NCI-H1105 treated with DMSO at 0.1 percent for 48 hours (cell line): ENCODE measurements at regions not wholly inside any gene's neighbourhood (a gene's known extent, or its start where the extent isn't known, plus 50 kb on each side); places are given as distances from the start of the nearest gene placed in this dataset.

Source experiments
- DNase-seq: peaks from one replicate; lab custom pipeline; 2025; lab: John Stamatoyannopoulos, UW

- no peak for DNase-seq
Measured at GRCh38 chr3:102114264-102114979, 265.1 kb downstream of the NFKBIZ start.

GRCh38 chr3:102122527-102122926, 273.2 kb downstream of the NFKBIZ start:
- no peak for DNase-seq

GRCh38 chr3:102123590-102124190, 274.4 kb downstream of the NFKBIZ start:
- no peak for DNase-seq

- DNase-seq = no peak
Measured at GRCh38 chr3:102124282-102124681, 275.0 kb downstream of the NFKBIZ start.

GRCh38 chr3:102124704-102125103, 275.4 kb downstream of the NFKBIZ start:
- no peak for DNase-seq

GRCh38 chr3:102125197-102125993, 276.1 kb downstream of the NFKBIZ start:
- DNase-seq = no peak

GRCh38 chr3:102125994-102126368, 276.7 kb downstream of the NFKBIZ start:
- DNase-seq = no peak

GRCh38 chr3:102129760-102130608, 280.7 kb downstream of the NFKBIZ start:
- no peak for DNase-seq

- no peak for DNase-seq
Measured at GRCh38 chr3:102132370-102132769, 283.1 kb downstream of the NFKBIZ start.

- DNase-seq = no peak
Measured at GRCh38 chr3:102133376-102133775, 284.1 kb downstream of the NFKBIZ start.

GRCh38 chr3:102135316-102135715, 286.0 kb downstream of the NFKBIZ start:
- DNase-seq = no peak

GRCh38 chr3:102136183-102136582, 286.9 kb downstream of the NFKBIZ start:
- no peak for DNase-seq

GRCh38 chr3:102140116-102140515, 290.8 kb downstream of the NFKBIZ start:
- DNase-seq = no peak

- DNase-seq = no peak
Measured at GRCh38 chr3:102141096-102141927, 292.0 kb downstream of the NFKBIZ start.

- DNase-seq = no peak
Measured at GRCh38 chr3:102141928-102142239, 292.6 kb downstream of the NFKBIZ start.

GRCh38 chr3:102142379-102143060, 292.3 kb upstream of the ZPLD1 start:
- no peak for DNase-seq

- no peak for DNase-seq
Measured at GRCh38 chr3:102143536-102143935, 291.3 kb upstream of the ZPLD1 start.

- DNase-seq = no peak
Measured at GRCh38 chr3:102144063-102144462, 290.8 kb upstream of the ZPLD1 start.

GRCh38 chr3:102148598-102149337, 286.0 kb upstream of the ZPLD1 start:
- DNase-seq = no peak

GRCh38 chr3:102151935-102152334, 282.9 kb upstream of the ZPLD1 start:
- no peak for DNase-seq
